ENCODE measurements at regions not wholly inside any gene's neighbourhood (a gene's known extent, or its start where the extent isn't known, plus 50 kb on each side); places are given as distances from the start of the nearest gene placed in this dataset.

DNA sequence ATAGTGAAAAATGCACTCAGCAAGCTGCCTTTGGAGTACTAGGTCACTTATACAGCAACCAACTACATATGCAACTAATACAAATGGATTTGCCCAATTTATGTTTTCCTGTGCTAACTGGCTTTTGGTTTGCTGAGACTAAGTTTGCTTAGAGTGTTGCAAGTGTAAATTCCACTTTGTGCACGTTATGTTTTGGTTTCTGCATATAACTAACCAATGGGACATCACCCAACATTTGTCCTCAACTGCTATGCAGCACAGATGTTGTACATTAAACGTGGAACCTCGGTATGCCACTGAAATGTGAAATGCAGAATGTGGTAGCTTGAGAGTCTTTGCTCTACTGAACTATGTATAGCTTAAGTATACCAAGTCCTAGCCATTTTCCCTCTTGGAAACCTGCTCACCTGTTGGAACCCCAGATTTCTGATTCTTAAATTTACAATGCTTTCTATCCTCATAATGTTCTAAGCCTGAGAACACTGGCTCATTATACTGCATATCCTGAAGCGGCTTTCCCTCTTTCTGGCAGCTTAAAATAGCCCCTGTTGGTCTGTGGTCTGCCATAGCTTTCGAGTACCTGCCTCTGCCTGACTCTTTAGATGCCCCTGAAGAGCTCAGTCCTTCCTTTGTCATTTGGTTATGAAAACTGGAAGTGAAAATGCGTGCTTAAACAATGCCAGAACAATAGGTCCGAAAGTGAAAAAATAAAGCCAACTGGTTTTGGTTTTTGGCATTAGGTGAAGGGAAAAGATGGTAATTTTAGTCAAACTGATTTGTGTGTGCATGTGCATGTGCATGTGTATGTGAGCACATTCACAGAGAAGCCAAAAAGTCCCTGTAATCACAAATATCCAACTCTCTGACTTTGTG lies 158.0 kb downstream of the SH2D1A start:
- ATAC-seq = no peak
- TF ChIP-seq POU6F1 (CRISPR knock-in tag; IDR thresholded peaks at IDR 0.05; ENCODE audit: borderline replicate concordance, low read depth) = no peak
- no peak for TF ChIP-seq TOX (CRISPR knock-in tag; IDR thresholded peaks at IDR 0.05; ENCODE audit: borderline replicate concordance)
- TF ChIP-seq ZNF565 (CRISPR knock-in tag; conservative IDR thresholded peaks at IDR 0.05; ENCODE audit: low read depth) = no peak
- no peak for TF ChIP-seq ESRRG (CRISPR knock-in tag; IDR thresholded peaks at IDR 0.05)
- TF ChIP-seq ZFP30 (CRISPR knock-in tag; IDR thresholded peaks at IDR 0.05) = no peak
- no peak for TF ChIP-seq ZNF70 (CRISPR knock-in tag; IDR thresholded peaks at IDR 0.05)
- TF ChIP-seq TCF4 (CRISPR knock-in tag; IDR thresholded peaks at IDR 0.05; ENCODE audit: borderline replicate concordance) = no peak
- no peak for TF ChIP-seq GLIS3 (CRISPR knock-in tag; IDR thresholded peaks at IDR 0.05)
- no peak for TF ChIP-seq ARNTL (CRISPR knock-in tag; IDR thresholded peaks at IDR 0.05; ENCODE audit: borderline replicate concordance, low read depth)
- TF ChIP-seq CSRNP3 (CRISPR knock-in tag; IDR thresholded peaks at IDR 0.05) = no peak
- no peak for TF ChIP-seq ZC3H10 (CRISPR knock-in tag; IDR thresholded peaks at IDR 0.05)
- no peak for TF ChIP-seq SNAI2 (CRISPR knock-in tag; IDR thresholded peaks at IDR 0.05)
- no peak for TF ChIP-seq BACH2 (CRISPR knock-in tag; IDR thresholded peaks at IDR 0.05; ENCODE audit: borderline replicate concordance)
- TF ChIP-seq PPARA (CRISPR knock-in tag; IDR thresholded peaks at IDR 0.05; ENCODE audit: borderline replicate concordance) = no peak
- no peak for TF ChIP-seq CSDC2 (CRISPR knock-in tag; IDR thresholded peaks at IDR 0.05)
- no peak for TF ChIP-seq OSR1 (CRISPR knock-in tag; IDR thresholded peaks at IDR 0.05)
- TF ChIP-seq, protein P1, sequence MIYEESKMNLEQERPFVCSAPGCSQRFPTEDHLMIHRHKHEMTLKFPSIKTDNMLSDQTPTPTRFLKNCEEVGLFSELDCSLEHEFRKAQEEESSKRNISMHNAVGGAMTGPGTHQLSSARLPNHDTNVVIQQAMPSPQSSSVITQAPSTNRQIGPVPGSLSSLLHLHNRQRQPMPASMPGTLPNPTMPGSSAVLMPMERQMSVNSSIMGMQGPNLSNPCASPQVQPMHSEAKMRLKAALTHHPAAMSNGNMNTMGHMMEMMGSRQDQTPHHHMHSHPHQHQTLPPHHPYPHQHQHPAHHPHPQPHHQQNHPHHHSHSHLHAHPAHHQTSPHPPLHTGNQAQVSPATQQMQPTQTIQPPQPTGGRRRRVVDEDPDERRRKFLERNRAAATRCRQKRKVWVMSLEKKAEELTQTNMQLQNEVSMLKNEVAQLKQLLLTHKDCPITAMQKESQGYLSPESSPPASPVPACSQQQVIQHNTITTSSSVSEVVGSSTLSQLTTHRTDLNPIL (CRISPR knock-in tag; IDR thresholded peaks at IDR 0.05; ENCODE audit: low read depth) = no peak
- TF ChIP-seq, protein P2, sequence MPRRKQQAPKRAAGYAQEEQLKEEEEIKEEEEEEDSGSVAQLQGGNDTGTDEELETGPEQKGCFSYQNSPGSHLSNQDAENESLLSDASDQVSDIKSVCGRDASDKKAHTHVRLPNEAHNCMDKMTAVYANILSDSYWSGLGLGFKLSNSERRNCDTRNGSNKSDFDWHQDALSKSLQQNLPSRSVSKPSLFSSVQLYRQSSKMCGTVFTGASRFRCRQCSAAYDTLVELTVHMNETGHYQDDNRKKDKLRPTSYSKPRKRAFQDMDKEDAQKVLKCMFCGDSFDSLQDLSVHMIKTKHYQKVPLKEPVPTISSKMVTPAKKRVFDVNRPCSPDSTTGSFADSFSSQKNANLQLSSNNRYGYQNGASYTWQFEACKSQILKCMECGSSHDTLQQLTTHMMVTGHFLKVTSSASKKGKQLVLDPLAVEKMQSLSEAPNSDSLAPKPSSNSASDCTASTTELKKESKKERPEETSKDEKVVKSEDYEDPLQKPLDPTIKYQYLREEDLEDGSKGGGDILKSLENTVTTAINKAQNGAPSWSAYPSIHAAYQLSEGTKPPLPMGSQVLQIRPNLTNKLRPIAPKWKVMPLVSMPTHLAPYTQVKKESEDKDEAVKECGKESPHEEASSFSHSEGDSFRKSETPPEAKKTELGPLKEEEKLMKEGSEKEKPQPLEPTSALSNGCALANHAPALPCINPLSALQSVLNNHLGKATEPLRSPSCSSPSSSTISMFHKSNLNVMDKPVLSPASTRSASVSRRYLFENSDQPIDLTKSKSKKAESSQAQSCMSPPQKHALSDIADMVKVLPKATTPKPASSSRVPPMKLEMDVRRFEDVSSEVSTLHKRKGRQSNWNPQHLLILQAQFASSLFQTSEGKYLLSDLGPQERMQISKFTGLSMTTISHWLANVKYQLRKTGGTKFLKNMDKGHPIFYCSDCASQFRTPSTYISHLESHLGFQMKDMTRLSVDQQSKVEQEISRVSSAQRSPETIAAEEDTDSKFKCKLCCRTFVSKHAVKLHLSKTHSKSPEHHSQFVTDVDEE (CRISPR knock-in tag; IDR thresholded peaks at IDR 0.05) = no peak

DNA sequence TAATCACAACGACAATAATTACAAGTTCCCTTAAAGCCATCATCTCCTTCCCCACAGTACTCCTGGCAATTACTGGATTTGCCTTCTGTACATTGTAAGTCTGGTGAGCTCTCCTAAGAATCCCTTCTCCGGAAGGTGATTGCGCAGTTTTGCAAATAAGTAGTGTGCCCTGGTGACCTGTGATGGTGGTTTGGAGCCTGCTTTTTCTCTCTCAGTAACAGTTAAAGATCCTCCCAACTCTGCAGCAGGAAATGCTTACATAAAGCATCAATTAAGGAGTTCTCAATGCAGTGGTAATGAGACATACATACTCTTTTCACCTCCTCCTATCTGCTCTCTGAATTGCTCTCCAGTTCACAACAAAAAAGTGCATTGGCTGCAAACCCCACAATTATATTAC lies 159.7 kb downstream of the SH2D1A start:
- ATAC-seq = no peak
- TF ChIP-seq, protein P3, sequence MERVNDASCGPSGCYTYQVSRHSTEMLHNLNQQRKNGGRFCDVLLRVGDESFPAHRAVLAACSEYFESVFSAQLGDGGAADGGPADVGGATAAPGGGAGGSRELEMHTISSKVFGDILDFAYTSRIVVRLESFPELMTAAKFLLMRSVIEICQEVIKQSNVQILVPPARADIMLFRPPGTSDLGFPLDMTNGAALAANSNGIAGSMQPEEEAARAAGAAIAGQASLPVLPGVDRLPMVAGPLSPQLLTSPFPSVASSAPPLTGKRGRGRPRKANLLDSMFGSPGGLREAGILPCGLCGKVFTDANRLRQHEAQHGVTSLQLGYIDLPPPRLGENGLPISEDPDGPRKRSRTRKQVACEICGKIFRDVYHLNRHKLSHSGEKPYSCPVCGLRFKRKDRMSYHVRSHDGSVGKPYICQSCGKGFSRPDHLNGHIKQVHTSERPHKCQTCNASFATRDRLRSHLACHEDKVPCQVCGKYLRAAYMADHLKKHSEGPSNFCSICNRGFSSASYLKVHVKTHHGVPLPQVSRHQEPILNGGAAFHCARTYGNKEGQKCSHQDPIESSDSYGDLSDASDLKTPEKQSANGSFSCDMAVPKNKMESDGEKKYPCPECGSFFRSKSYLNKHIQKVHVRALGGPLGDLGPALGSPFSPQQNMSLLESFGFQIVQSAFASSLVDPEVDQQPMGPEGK (CRISPR knock-in tag; IDR thresholded peaks at IDR 0.05; ENCODE audit: borderline replicate concordance) = no peak
- TF ChIP-seq PPARA (CRISPR knock-in tag; IDR thresholded peaks at IDR 0.05; ENCODE audit: borderline replicate concordance) = no peak
- no peak for TF ChIP-seq CSRNP3 (CRISPR knock-in tag; IDR thresholded peaks at IDR 0.05)
- no peak for TF ChIP-seq BACH2 (CRISPR knock-in tag; IDR thresholded peaks at IDR 0.05; ENCODE audit: borderline replicate concordance)
- TF ChIP-seq, protein P2 (CRISPR knock-in tag; IDR thresholded peaks at IDR 0.05) = no peak
- TF ChIP-seq ISL1 (CRISPR knock-in tag; IDR thresholded peaks at IDR 0.05) = no peak
- TF ChIP-seq CSDC2 (CRISPR knock-in tag; IDR thresholded peaks at IDR 0.05) = no peak
- no peak for TF ChIP-seq ZNF565 (CRISPR knock-in tag; conservative IDR thresholded peaks at IDR 0.05; ENCODE audit: low read depth)
- TF ChIP-seq ZNF8 (CRISPR knock-in tag; IDR thresholded peaks at IDR 0.05) = no peak
- TF ChIP-seq TOX (CRISPR knock-in tag; IDR thresholded peaks at IDR 0.05; ENCODE audit: borderline replicate concordance) = no peak
- no peak for TF ChIP-seq RARB (CRISPR knock-in tag; IDR thresholded peaks at IDR 0.05)
- TF ChIP-seq ARNTL (CRISPR knock-in tag; IDR thresholded peaks at IDR 0.05; ENCODE audit: borderline replicate concordance, low read depth) = no peak
- no peak for TF ChIP-seq GLIS3 (CRISPR knock-in tag; IDR thresholded peaks at IDR 0.05)
- TF ChIP-seq TCF4 (CRISPR knock-in tag; IDR thresholded peaks at IDR 0.05; ENCODE audit: borderline replicate concordance) = no peak
- no peak for TF ChIP-seq ZC3H10 (CRISPR knock-in tag; IDR thresholded peaks at IDR 0.05)
